HG02884 (cell line): ENCODE measurements at regions not wholly inside any gene's neighbourhood (a gene's known extent, or its start where the extent isn't known, plus 50 kb on each side); places are given as distances from the start of the nearest gene placed in this dataset.

Source experiments
- ATAC-seq: cut with Tn5 transposase; IDR thresholded peaks from one replicate; pipeline ENCODE4 v1.9.1; 2021; ENCODE audit warnings: mild to moderate bottlenecking, moderate library complexity; ENCODE audit not compliant: unreplicated experiment

- ATAC-seq, result no peak
Measured at GRCh38 chr1:24990136-24990535, 60.1 kb upstream of the RUNX3 start.

- no peak for ATAC-seq
Measured at GRCh38 chr1:24989082-24989481, 59.0 kb upstream of the RUNX3 start.

- ATAC-seq, result no peak
Measured at GRCh38 chr1:24988558-24988912, 58.5 kb upstream of the RUNX3 start.

GRCh38 chr1:24987875-24988557 lies 57.9 kb upstream of the RUNX3 start:
- ATAC-seq, result no peak

- ATAC-seq, result no peak
Measured at GRCh38 chr1:24987424-24987823, 57.3 kb upstream of the RUNX3 start.

GRCh38 chr1:24986372-24986965 lies 56.4 kb upstream of the RUNX3 start:
- no peak for ATAC-seq

- no peak for ATAC-seq
Measured at GRCh38 chr1:24985737-24986136, 55.7 kb upstream of the RUNX3 start.

GRCh38 chr1:24984800-24985522 lies 54.9 kb upstream of the RUNX3 start:
- ATAC-seq, result no peak

GRCh38 chr1:24984300-24984699 lies 54.2 kb upstream of the RUNX3 start:
- ATAC-seq, result no peak

GRCh38 chr1:24983006-24983680 lies 53.1 kb upstream of the RUNX3 start:
- ATAC-seq, result no peak

GRCh38 chr1:24981631-24982005 lies 51.5 kb upstream of the RUNX3 start:
- ATAC-seq, result no peak

- ATAC-seq, result no peak
Measured at GRCh38 chr1:24980836-24981630, 51.0 kb upstream of the RUNX3 start.
